ENCODE measurements at regions not wholly inside any gene's neighbourhood (a gene's known extent, or its start where the extent isn't known, plus 50 kb on each side); places are given as distances from the start of the nearest gene placed in this dataset.

GRCh38 chr6:163942790-163943189, 528.3 kb downstream of the QKI start:
- Histone ChIP-seq H3K79me2 (ENCODE audit: insufficient read depth, low read length) (no peaks in the 10 kb centered on the region), H3K9me2 (ENCODE audit: insufficient read depth) (no peaks in the 10 kb centered on the region), H3K27ac (ENCODE audit: low read depth, low read length) (no peak overlapping the region), H3K4me3 (replicated peaks in 1 of 2; ENCODE audit: low read depth in 1 of 2, low read length in 2 of 2) (no peak overlapping the region), H3K9ac (ENCODE audit: low read length) (no peak overlapping the region), H2AFZ (ENCODE audit: low read depth, low read length, poor library complexity, severe bottlenecking) (no peak overlapping the region), H3K4me2 (ENCODE audit: low read length) (no peak overlapping the region), H3K9me3 (ENCODE audit: control insufficient read depth in 1 of 2, insufficient read depth in 1 of 2, low read depth in 1 of 2, low read length in 2 of 2) (no peaks in the 10 kb centered on the region), H3K4me1 (ENCODE audit: control insufficient read depth in 1 of 2, insufficient read depth in 2 of 2, low read length in 2 of 2) (no peaks in the 10 kb centered on the region), H3K27me3 (ENCODE audit: insufficient read depth, low read length) (no peaks in the 10 kb centered on the region), H3K36me3 (ENCODE audit: control insufficient read depth in 1 of 2, insufficient read depth in 2 of 2, low read length in 2 of 2) (no peaks in the 10 kb centered on the region), H4K20me1 (ENCODE audit: insufficient read depth) (no peaks in the 10 kb centered on the region)
- ATAC-seq, result no peak
- intact Hi-C loops (cut with micrococcal nuclease), result no loop called here
- TF ChIP-seq REST (IDR thresholded peaks at IDR 0.05; ENCODE audit: low read depth) (no peak), TCF7L2 (IDR thresholded peaks at IDR 0.05; ENCODE audit: borderline replicate concordance, extremely low read depth, insufficient read depth, insufficient read length) (no peak), ZFX (IDR thresholded peaks at IDR 0.05) (no peak), SP1 (IDR thresholded peaks at IDR 0.05; ENCODE audit: low read depth) (no peak), SRF (IDR thresholded peaks at IDR 0.05; ENCODE audit: low read depth) (no peak), MAX (IDR thresholded peaks at IDR 0.05) (no peak), ZNF274 (IDR thresholded peaks at IDR 0.05; ENCODE audit: low read depth, low read length) (no peak), RAD21 (IDR thresholded peaks at IDR 0.05; ENCODE audit: low read depth) (no peak), EZH2phosphoT487 (IDR thresholded peaks at IDR 0.05; ENCODE audit: borderline replicate concordance) (no peak), EGR1 (IDR thresholded peaks at IDR 0.05; ENCODE audit: low read depth) (no peak), YY1 (IDR thresholded peaks at IDR 0.05; ENCODE audit: extremely low read depth, insufficient replicate concordance, low read depth, low read length) (no peak), JUND (IDR thresholded peaks at IDR 0.05) (no peak), CTCF (IDR thresholded peaks at IDR 0.05 in 2 of 3, conservative IDR thresholded peaks at IDR 0.05 in 1 of 3; ENCODE audit: borderline replicate concordance in 1 of 3, insufficient read depth in 1 of 3, low read depth in 2 of 3, low read length in 2 of 3) (no peak)
- RAD21 ChIA-PET (ENCODE audit: low non-redundant PET in 1 of 2, low total read pairs in 2 of 2, uncharacterized antibody in 2 of 2, unreplicated experiment in 2 of 2), result no interaction called here
- CTCF ChIA-PET, result no interaction called here
- no peak for DNase-seq (ENCODE audit: low read depth, low spot score)
- BruUV-seq (replicated peaks), result no TSS peak
- POLR2A ChIA-PET, result no interaction called here
